T-helper 1 cell treated with Interleukin-12 subunit alpha and Interleukin-12 subunit beta and Interleukin-4 antibody, amounts not matched to agents 30 ng/mL and 1 ng/mL, for 36 hours (primary cell): ENCODE measurements at regions not wholly inside any gene's neighbourhood (a gene's known extent, or its start where the extent isn't known, plus 50 kb on each side); places are given as distances from the start of the nearest gene placed in this dataset.
"Not testable (repeated sequence)": the region's sequence is repeated elsewhere in the genome, so short reads cannot be mapped to it uniquely, and the experiment has no call there.

Experiments used
- intact Hi-C: fragments of 100-400 bp; cut with micrococcal nuclease; formaldehyde crosslinking; loops from one replicate; pipeline ENCODE4 v1.15.1; 2024

- intact Hi-C loops: not testable (repeated sequence)
Measured at GRCh38 chr7:116373229-116373628, 126.3 kb upstream of the CAV2 start.

GRCh38 chr7:116377721-116378120, 121.8 kb upstream of the CAV2 start:
- intact Hi-C loops: no loop called here

- intact Hi-C loops: no loop called here
Measured at GRCh38 chr7:116380025-116380424, 119.5 kb upstream of the CAV2 start.

- intact Hi-C loops: no loop called here
Measured at GRCh38 chr7:116382375-116382774, 117.2 kb upstream of the CAV2 start.

GRCh38 chr7:116384936-116385635, 114.5 kb upstream of the CAV2 start:
- intact Hi-C loops: no loop called here

- intact Hi-C loops: no loop called here
Measured at GRCh38 chr7:116386674-116387073, 112.9 kb upstream of the CAV2 start.

GRCh38 chr7:116390363-116390762, 109.2 kb upstream of the CAV2 start:
- intact Hi-C loops: no loop called here

- intact Hi-C loops: no loop called here
Measured at GRCh38 chr7:116392806-116393205, 106.7 kb upstream of the CAV2 start.

GRCh38 chr7:116393654-116394053, 105.9 kb upstream of the CAV2 start:
- intact Hi-C loops: no loop called here

- intact Hi-C loops: no loop called here
Measured at GRCh38 chr7:116394106-116394505, 105.4 kb upstream of the CAV2 start.

GRCh38 chr7:116395141-116395791, 104.3 kb upstream of the CAV2 start:
- intact Hi-C loops: no loop called here

- intact Hi-C loops: no loop called here
Measured at GRCh38 chr7:116398672-116399071, 100.9 kb upstream of the CAV2 start.

GRCh38 chr7:116399819-116400218, 99.7 kb upstream of the CAV2 start:
- intact Hi-C loops: no loop called here

- intact Hi-C loops: no loop called here
Measured at GRCh38 chr7:116400522-116400921, 99.0 kb upstream of the CAV2 start.

- intact Hi-C loops: no loop called here
Measured at GRCh38 chr7:116401711-116402110, 97.8 kb upstream of the CAV2 start.

GRCh38 chr7:116403265-116403664, 96.3 kb upstream of the CAV2 start:
- intact Hi-C loops: no loop called here

GRCh38 chr7:116404389-116404788, 95.1 kb upstream of the CAV2 start:
- intact Hi-C loops: no loop called here

GRCh38 chr7:116405810-116406209, 93.7 kb upstream of the CAV2 start:
- intact Hi-C loops: no loop called here

GRCh38 chr7:116407165-116407564, 92.4 kb upstream of the CAV2 start:
- intact Hi-C loops: no loop called here

- intact Hi-C loops: no loop called here
Measured at GRCh38 chr7:116408166-116408565, 91.4 kb upstream of the CAV2 start.

- intact Hi-C loops: not testable (repeated sequence)
Measured at GRCh38 chr7:116408831-116409453, 90.6 kb upstream of the CAV2 start.

GRCh38 chr7:116410694-116411093, 88.8 kb upstream of the CAV2 start:
- intact Hi-C loops: not testable (repeated sequence)
